HG02763 (cell line): ENCODE measurements at regions not wholly inside any gene's neighbourhood (a gene's known extent, or its start where the extent isn't known, plus 50 kb on each side); places are given as distances from the start of the nearest gene placed in this dataset.
"Not testable (repeated sequence)": the region's sequence is repeated elsewhere in the genome, so short reads cannot be mapped to it uniquely, and the experiment has no call there.

Experiments used
- ATAC-seq: cut with Tn5 transposase; IDR thresholded peaks from one replicate; pipeline ENCODE4 v1.9.1; 2021; ENCODE audit warnings: mild to moderate bottlenecking, moderate library complexity; ENCODE audit not compliant: unreplicated experiment

DNA sequence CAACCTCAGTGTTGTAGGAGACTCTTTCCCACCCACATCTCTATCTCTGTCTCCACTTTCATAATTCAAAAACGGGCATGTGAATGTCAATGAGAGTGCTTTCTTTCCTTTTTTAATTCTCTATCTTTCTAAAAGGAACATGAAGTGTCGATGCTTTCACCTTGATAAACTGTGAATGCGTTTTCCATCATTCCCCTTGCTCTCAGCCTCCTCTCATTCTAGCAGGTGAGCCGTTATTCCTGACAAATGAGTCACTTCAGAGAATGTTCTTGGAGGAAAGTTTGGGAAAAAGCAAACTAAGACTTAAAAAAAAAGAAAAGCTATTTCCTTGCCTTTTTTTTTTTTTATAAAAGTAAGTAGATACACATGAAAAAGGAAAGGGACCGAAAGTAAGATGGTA lies 226.0 kb upstream of the C1orf87 start:
- no peak for ATAC-seq

DNA sequence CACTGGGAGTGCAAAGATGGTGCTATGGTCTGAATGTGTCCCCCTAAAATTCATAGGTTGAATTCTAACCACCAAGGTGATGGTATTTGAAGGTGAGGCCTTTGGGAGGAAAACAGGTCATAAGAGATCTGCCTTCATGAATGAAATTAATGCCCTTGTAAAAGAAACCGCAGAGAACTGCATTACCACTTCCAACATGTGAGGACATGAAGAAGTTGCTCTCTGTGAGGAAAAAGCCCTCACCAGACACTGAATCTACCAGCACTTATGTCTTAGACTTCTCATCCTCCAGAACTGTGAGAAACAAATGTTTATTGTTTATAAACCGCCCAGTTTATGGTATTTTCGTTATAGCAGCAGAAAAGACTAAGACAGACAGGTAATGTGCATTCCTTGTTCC lies 224.7 kb upstream of the C1orf87 start:
- ATAC-seq: no peak

DNA sequence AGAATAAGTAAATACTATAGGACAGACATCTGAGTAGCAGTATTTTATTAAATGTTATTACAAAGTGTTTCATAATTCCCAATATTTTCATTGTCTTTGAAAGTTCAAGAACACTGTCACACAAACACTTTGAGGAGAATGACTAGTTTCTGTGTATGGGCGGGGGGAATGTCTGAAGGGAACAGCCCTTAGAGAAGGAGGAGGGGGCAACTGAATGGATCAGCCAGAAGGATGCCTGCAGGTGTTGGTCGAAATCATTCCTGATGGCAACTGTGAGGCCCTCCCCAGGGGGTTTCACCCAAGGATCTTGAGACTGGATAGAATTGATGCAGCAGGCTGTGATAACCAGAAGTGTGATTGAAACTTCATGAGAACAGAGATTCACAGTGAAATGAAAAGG lies 223.2 kb upstream of the C1orf87 start:
- no peak for ATAC-seq

DNA sequence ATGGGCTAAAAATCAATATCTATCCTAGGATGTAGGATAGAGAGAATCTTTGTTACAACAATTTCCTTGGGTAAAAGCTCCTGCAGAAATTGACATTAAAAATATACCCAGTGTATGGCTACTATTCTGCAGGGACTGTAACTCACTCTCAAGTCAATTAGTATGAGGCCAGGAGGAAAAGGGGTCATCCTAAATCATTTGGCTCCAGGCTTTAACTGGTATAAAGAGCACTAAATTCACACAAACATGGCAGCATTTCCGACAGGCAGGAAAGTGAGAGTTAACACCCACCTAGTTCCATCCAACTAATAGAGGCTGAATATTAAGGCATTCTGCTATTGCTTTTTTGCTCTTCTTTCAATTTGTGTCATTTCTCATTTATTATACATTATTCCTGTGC lies 218.6 kb upstream of the C1orf87 start:
- ATAC-seq: no peak

DNA sequence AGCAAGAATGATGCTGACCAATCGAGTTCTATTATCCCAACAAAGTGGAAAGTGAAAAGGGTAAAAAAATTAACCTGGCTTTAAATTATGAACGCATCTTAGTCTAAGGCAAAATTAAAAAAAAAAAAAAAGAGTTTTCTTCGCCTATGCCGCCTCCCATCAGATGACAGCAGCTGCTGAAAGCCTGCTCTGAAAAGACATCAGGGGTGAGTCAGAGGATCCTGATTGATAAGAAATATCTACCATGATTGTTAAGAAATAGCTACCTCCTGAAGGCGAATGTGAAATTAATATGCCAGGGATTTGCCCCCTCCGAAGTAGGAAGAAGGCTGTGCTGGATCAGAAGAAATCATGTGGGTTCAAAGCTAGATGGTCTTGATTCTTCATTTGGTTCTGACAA lies 216.8 kb upstream of the C1orf87 start:
- ATAC-seq: no peak

DNA sequence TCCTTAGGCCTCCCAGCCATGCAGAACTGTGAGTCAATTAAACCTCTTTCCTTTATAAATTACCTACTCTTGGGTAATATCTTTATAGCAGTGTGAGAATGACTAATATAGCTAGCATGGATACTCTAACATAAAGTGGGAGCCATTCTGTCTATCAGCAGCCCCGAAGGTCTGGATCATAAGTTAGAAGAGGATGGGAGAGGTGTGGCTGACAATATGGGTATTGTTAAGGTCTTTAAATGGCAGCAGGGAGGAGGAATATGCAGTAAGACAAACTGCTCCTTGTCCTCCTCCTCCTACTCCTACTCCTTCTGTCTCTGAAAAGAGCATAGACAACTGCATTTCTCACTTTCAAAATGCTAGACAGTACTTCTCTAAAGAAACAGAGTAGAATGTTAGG lies 214.0 kb upstream of the C1orf87 start:
- no peak for ATAC-seq

DNA sequence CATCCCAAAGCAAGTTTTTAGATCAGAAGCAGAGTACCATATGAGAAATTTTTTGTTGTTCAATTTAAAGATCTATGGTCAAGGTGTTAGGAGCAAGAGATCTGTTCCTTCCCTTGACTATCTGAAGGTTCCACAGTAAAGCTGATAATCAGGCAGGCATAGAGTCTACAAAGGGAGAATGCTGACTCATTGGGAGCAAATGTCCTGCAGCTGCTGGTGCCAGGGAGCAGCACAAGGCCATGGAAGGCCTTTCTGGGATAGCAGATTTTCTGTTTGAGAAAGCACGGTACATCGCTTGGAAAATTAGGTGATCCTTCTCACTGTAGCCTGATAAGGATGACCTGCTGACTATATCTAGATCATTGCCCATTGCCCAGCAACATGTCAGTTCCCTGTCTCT lies 210.1 kb upstream of the C1orf87 start:
- ATAC-seq: no peak

DNA sequence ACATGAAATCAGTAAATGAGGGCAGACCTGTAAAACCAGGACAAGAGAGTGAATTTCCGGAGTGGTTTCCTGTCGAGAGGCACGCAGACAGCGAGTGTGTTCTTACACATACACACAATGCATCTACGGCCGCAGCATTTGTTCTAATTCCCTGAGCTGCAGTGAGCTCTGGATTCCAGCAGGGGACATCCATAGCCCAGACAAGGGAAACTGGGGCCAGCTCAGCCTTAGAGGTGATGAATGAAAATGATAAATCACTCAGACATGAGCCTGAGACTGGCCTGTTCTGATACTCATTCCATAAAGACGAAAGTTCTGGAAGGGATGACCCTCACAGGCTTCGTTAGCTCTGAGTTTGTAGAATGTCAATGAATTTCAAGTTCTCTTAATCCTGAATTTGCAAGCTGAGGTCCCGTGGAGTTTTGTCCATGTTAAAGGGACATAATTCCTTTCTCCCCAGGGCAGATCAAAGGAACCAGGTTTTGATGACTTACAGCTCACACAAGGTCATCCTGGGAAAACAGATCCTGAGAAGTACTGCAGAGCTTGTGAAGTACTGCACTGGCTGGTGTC lies 207.9 kb upstream of the C1orf87 start:
- peak; percentile 60 for ATAC-seq

DNA sequence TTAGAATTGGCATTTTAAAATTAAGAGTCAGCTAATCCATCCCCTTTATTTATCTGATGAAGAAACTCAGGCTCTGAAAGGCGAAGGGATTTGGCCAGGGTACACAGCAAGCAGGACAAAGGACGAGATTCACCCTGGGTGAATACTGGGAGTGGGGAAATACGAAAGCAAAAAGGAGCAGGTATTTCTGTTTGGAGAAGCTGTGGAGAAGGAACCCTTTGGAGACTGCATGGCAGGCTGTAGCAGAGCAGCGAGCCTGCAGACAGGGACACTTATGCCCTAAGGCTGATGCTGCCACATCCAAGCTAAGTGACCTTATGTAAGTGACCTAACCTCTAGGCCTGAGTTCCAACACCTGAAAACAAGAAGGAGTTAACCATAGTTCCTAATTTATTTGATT lies 207.2 kb upstream of the C1orf87 start:
- no peak for ATAC-seq

DNA sequence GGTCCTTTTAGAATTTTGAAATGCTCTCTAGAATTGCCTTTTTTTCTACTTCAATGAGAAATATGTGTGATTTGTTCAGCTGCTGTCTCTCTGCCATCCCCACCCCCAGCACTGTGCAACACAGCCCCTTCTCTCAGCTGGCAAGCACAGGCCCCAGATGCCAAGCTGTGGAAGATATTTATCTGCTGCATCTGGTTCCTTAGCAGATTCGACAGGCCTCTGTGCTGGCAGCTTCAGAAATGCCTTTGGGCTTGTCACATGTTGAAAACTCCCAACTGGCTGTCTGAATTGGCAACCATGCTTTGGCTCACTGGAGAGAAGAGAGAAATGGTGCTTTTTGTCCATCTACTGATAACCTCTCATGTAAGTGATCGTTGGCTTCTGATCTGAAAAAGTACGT lies 206.7 kb upstream of the C1orf87 start:
- no peak for ATAC-seq

DNA sequence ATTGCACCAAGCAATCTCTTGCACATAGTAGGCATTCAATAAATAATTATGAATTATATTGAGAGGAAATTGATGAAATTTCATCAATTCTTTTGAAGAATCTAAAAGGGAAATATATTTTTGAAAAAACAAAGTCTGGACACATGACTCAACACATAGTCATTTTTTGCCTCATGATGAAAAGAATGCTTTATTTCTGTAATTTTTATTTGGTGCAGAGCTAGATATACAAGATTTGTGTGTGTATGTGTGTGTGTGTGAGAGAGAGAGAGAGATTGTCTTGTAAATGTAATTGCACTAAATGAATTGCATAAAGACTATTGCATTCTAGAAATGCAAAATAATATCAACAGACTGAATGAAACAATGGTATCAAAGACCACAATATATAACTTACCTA lies 206.2 kb upstream of the C1orf87 start:
- ATAC-seq: no peak

DNA sequence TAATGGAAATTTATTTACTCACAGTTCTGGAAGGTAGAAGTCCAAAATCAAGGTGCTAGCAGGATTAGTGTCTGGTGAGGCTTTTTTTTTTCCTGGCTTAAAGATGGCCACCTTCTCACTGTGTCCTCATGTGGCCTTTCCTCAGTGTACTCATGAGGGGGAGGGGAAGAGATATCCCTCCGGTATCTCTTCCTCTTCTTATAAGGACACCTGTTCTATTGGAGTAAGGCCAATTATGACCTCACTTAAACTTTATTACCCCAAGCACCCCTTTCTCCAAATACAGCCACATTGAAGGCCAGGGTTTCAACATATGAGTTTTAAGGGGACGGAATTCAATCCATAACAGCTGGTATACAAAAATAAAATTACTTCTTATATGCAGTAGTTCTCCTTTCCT lies 203.7 kb upstream of the C1orf87 start:
- ATAC-seq: no peak

DNA sequence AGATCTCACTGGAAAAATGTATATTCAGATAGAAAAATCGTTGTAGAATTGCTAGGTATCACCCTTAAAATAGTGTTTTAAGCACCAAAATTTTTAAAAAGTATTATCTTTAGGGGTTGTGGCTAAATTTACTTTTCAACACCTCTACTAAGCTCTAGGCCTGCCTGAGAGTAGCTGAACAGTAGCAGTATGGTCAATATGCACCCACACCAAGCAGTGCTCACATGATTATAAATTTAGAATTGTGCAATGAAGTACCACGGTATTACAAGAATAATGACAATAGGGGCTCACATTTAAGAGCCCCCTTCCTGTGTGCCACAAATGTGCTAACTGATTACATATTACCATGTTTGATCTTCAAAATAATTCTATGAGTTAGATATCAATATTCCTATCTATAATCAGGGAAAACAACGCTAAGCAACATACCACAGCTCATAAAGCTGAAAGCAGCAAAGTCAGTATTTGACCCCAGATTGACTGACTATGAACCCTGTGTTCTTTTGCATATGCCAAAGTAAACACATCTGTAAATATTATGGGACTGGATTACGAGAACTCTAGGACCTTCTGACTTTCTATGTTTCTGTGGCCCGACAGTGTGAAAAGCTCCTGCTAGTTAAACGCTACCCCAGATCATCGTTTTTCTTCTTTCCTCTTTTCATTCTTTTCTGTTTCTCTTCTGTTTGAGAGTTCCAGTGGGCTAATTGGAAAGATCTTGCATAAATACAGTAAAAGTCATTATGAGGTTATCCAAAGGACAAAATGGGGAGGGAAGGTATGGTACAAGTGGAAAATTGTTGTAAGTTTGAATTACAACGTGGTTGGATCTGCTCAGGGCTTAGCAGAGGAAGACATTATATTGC lies 201.1 kb upstream of the C1orf87 start:
- no peak for ATAC-seq

DNA sequence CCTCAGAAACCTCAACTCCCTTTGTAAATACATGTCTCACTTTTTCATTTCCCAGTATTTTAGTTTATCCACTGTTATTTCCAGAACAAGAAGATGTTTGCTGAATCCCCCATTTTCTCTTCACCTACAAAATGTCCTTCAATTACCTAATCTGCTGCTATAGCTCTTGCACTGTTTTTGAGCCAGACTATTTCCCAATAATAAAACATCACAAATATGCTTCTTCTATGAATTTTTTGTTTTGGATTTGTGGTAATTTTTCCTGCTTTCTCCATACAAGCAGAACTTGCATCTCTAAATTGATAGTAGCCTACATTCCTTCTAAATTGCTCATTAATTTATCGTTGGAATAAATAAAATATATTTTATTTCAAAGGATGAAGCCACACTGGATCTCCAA lies 199.6 kb upstream of the C1orf87 start:
- ATAC-seq: no peak

DNA sequence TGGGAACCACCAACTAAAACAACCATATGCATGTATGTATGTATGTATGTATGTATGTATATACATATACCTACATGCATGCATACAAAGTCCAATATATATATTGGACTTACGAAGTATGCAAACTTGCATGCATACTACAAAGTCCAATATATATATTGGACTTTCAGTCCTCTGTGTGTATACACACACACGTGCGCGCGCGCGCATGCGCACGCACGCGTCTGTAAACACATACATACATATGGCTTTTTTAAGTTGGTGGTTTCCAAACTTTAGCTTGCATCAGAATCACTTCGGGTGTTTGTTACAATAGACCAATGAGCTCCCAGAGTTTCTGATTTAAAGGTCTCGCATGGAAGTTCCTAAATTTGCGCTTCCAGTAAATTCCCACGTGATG lies 197.5 kb upstream of the C1orf87 start:
- no peak for ATAC-seq

DNA sequence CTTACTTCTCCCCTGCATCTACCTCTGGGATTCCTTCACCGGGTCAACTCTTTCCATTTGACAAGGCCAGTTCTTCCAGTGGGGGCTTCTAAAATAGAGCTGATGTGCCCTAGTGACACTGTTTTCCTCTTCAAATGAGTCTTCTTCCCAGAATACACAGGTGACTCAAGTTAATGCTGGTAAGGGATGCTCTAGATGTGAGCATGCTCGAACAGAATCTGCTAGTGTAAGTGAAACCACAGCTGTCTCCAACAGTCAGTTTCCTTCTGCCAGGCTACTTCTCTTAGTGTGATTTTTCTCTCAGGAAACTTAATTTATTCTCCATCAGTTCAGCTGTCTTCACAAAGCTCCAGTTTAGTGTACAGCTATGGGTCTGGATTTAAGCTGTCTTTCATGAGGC lies 194.9 kb upstream of the C1orf87 start:
- ATAC-seq: no peak

DNA sequence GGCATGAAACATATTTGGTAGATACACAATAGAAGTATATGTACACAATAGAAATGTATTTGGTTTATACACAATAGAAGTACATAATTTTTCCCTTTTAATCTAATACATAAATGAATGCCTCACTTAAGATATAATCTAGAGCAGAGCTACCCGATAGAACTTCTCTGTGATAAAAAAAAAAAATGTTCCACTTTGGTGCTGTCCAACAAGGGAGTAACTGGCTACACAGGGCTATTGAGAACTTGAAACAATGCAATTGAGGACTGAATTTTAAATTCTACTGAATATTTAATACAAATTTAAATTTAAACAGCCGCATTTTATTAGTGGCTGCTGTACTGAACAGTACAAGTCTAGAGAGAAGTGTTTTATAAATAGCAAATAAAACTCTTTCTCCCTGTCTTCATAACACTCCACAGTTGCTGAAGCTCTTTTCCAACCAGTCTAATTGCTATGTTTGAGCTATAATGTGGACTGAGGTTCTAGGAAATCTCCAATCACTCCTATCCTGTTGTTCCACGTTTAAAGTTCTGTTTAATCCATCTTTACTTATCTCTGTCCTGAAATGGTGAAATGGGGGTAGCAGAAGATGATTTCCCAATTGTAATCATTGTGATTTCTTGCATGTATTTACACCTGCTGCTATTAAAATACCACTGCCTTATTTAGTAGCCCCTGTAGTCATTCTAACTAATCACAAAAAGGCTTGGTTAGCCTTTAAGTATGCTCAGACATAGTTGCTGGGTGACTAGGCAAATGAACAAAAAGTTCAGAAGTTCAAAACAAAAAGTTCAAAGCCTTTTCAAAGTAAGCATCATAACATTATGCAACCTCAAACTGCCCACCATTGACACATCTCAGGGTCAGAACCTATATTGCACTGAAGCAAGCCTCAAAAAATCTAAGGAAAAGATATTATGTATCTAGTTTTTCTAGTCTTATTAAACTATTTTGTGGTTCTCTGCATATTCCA lies 192.3 kb upstream of the C1orf87 start:
- no peak for ATAC-seq

DNA sequence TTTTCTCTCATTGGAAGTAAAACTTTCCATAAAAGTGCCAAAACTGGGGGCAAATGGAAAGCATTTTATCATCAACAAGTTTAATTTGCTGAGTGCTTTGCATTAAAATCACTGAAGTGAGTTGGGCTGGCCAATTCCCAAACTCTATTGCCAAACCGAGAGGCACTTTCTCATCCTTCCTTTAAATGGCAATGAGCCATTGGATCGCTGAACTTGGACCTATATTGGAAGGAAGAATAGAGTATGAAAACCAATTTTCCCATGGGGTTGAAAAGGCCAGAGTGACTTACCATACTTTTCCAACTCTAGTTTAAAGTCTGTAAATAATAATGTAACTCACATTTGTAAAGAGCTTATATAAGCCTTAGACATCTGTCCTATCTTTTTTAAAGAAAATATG lies 189.1 kb upstream of the C1orf87 start:
- ATAC-seq: no peak

DNA sequence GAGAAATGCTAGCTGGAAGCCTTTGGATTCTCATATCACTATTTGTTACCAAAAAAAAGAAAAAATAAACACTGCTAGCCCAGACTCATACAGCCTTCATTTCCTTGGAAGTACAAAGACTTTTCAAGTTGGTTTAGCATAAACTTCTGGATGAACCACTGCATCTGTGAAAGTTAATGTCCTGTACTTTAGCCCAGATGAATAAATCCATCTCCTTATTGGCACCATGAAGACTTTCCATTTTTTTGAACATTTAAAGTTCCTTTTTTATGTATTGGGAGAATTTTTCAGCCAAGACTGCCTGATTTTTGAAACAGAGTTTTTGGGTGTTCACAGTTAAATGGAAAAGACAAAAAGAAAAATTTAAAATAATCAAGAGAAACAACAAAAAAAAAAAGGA lies 184.0 kb upstream of the C1orf87 start:
- no peak for ATAC-seq

DNA sequence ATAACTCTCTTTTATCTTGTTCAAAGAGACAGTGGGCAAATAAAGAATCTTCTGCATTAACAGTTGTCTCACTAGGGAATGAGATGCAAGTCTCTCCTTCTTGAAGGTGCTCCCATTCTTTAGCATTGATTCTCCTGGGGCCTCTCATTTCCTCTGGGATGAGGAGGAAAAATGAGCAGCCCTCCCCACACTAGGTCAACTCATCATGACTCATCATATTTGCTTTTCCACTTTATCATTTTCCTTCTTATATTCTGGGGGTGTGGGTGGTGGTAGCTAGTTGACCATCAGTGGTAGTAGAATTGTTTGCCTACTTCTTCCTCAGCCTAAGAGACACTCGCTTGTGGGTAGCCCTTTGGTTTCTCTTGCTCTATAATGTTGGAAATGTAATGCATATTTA lies 182.0 kb upstream of the C1orf87 start:
- ATAC-seq: no peak

DNA sequence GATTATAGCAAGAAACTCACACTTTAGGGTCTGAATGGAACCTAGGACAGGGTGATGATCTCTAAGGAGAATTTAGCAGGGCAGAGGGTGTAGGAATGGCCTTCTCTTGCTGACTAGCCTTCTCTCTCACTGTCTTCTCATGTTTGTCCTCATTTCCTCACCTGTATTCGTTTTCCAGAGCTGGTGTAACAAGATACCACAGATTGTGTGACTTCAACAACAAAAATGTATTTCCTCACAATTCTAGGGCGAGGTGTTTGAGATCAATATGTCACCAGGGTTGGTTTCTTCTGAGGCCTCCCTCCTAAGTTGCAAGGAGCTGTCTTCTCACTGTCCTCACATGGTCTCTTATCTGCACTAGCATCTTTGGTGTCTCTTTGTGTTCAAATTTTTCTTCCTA lies 177.9 kb upstream of the C1orf87 start:
- ATAC-seq: no peak

DNA sequence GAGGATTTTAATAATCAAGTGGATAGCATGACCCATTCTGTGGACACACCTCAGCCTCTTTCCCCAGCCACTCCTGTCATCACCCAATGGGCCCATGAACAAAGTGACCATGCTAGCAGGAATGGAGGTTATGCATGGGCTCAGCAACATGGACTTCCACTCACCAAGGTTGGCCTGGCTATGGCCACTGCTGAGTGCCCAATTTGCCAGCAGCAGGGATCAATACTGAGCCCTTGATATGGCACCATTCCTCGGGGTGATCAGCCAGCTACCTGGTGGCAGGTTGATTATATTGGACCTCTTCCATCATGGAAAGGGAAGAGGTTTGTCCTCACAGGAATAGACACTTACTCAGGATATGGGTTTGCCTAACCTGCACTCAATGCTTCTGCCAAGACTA lies 173.9 kb upstream of the C1orf87 start:
- not testable (repeated sequence) for ATAC-seq
